Testis (tissue), 2 donors: ENCODE measurements at regions not wholly inside any gene's neighbourhood (a gene's known extent, or its start where the extent isn't known, plus 50 kb on each side); places are given as distances from the start of the nearest gene placed in this dataset.
"Not testable (repeated sequence)": the region's sequence is repeated elsewhere in the genome, so short reads cannot be mapped to it uniquely, and the experiment has no call there.

Experiments
- CTCF ChIP-seq, 3 experiments: fragments of 450-650 bp in 2 of 3; fragments of 200-600 bp in 1 of 3; sonication (generic) in 1 of 3; IDR thresholded peaks; one replicate each; pipeline ENCODE4 v1.5.1; 2016 to 2019; ENCODE audit warnings: antibody characterized with exemption in 3 of 3, mild to moderate bottlenecking in 2 of 3, moderate library complexity in 1 of 3
- POLR2A ChIP-seq: fragments of 450-650 bp; IDR thresholded peaks from one replicate; pipeline ENCODE4 v1.6.1; 2017; ENCODE audit warnings: antibody characterized with exemption, mild to moderate bottlenecking, moderate library complexity

DNA sequence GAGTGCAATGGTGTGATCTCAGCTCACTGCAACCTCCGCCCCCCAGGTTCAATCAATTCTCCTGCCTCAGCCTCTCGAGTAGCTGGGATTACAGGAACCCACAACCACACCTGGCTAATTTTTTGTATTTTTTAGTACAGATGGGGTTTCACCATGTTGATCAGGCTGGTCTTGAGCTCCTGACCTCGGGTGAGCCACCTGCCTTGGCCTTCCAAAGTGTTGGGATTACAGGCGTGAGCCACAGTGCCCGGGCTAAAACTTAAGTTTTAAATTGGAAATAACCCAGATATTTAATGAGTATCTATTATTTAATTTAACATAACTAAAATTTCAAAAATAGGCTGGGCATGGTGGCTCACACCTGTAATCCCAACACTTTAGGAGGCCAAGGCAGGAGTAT is 3333.3 kb upstream of the OR11H1 start:
- TF ChIP-seq CTCF (IDR thresholded peaks at IDR 0.05); POLR2A: not testable (repeated sequence)
